HG02642 (cell line): ENCODE measurements at regions not wholly inside any gene's neighbourhood (a gene's known extent, or its start where the extent isn't known, plus 50 kb on each side); places are given as distances from the start of the nearest gene placed in this dataset.

Experiments used
- ATAC-seq: cut with Tn5 transposase; IDR thresholded peaks from one replicate; pipeline ENCODE4 v1.9.1; 2021; ENCODE audit warnings: mild to moderate bottlenecking; ENCODE audit not compliant: unreplicated experiment, poor library complexity

- no peak for ATAC-seq
Observed at GRCh38 chrX:45309096-45309495, 108.4 kb upstream of the DIPK2B start.

DNA sequence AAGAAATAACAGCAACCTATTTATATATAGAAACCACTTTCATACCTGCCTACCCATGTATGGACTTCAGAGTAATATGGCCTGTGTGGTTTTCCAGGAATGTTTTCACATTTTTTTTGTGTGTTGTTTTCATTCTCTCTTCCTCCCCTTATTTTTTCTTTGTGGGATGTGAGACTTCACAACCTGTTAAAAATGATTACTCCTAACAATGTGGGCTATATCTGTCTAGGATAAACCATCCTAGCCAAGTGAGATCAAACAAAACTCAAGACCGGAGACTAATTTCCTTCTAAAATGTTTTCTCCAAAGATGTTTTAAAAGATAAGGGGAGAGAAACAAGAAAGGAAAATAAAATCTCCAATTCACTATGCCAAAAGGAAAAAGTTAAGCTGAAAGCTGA, 106.1 kb upstream of the DIPK2B start:
- no peak for ATAC-seq

DNA sequence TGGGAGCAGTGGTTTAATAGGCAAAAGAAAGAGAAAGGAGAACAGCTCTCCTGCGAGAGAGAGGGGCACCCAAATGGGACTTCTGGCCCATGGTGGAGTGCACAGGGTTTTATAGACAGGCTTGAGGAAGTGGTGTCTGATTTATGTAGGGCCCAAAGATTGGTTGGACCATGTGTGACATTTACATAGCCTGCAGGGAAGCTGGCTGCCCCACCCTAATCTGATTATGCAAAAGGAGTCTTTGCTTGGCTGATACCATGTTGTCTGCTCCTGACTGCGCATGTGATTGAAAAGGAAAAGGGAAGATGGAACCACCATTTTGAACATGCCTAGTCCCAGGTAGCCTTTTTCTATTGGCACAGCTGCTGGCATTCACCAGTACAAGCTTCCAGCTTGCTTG, 100.0 kb upstream of the DIPK2B start:
- no peak for ATAC-seq

DNA sequence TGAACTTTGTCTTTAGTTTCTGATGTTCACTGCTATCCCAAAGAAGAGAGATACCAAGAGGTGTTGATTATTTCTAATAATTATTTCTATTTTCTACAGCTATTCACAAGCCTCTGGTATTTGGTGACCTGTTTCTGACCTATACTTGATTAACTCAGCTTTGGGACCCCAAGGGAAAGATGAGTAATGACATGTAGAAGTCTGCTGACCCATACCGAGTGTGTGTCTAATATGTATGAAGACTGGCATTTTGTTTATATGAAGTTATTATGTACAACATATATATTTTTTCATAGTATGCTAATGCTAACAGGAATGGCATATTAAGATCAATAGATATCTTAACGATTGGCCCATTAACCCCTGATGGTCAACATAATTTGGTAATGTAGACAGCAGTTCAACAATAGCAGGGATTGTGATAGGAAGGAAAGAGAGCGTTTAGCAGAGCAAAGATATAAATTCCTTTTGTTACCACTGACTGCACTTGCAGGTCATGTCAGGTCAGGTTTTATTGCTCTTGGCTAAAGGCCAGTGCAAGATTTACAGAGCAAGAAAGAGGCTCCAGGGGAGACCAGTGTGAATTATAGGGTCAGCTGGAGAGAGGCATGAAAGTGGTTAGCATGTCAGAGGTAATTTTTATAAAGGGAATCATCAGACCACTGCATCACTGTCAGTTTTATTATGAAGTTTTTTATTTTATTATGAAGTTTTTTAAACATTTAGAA, 94.7 kb upstream of the DIPK2B start:
- no peak for ATAC-seq

GRCh38 chrX:45274576-45274975, 73.9 kb upstream of the DIPK2B start:
- no peak for ATAC-seq

DNA sequence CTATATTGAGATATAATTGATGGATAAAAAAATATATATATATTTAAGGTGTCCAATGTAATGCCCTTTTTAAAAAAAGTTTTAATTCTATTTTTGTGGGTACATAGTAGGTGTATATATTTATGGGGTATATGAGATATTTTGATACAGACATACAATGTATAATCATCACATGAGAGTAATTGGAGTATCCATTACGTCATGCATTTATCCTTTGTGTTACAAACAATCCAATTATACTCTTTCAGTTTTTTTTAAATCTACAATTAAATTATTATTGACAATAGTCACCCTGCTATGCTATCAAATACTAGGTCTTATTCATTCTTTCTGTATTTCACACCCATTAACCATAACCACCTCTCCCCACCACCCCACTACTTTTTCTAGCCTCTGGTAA, 66.3 kb upstream of the DIPK2B start:
- ATAC-seq = no peak

- no peak for ATAC-seq
Observed at GRCh38 chrX:45266456-45266855, 65.8 kb upstream of the DIPK2B start.

- ATAC-seq = no peak
Observed at GRCh38 chrX:45264865-45265264, 64.2 kb upstream of the DIPK2B start.

DNA sequence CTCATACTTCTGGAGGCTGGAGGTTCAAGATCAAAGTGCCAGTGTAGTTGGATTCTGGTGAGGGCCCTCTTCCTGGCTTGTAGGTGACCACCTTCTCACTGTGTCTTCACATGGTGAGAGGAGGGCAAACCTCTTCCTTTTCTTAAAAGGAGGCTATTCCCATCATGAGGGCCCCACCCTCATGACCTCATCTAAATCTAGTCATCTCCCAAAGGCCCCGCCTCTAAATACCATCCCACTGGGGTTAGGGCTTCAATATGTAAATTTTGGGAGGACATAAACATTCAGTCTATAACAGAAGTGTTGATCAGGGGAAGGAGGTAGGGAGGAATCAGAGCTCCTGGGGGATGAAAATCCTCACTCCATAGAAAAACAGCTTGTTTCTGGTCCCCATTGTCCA, 60.8 kb upstream of the DIPK2B start:
- ATAC-seq = no peak

DNA sequence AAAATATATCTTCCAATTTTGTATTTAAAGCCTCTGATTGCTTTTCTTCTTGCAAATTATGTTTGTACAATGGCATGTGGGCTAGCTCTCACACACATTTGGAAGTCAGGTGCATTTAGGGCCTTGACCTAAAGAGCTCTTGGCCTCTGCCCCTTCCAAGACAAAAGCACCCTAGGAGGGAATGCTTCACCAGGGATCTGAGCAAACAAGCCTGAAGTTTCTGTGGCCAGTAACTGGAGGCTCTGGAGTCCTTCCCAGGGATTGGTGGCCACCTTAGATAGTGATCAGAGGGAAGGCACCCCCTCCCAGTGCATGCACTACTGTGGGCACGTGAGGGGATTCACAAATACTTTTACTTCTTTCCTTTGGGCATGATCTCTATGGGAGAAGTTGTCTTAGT, 60.3 kb upstream of the DIPK2B start:
- ATAC-seq = no peak

- no peak for ATAC-seq
Observed at GRCh38 chrX:45258731-45259402, 58.2 kb upstream of the DIPK2B start.
